ENCODE measurements at regions not wholly inside any gene's neighbourhood (a gene's known extent, or its start where the extent isn't known, plus 50 kb on each side); places are given as distances from the start of the nearest gene placed in this dataset.

GRCh38 chr7:140276001-140276400 lies 99.2 kb upstream of the KDM7A start:
- Mint-ChIP-seq H3K27me3 (ENCODE audit: low read depth) (no peaks in the 10 kb centered on the region), H3K36me3 (ENCODE audit: insufficient read depth in 1 of 3, low read depth in 3 of 3) (no peaks in the 10 kb centered on the region), H3K9me3 (no peaks in the 10 kb centered on the region), H3K4me1 (no peaks in the 10 kb centered on the region), H3K27ac (no peak overlapping the region), H3K4me3 (no peak overlapping the region)
- Histone ChIP-seq H3K4ac (ENCODE audit: low read depth, low read length) (no peak overlapping the region), H3K14ac (ENCODE audit: insufficient read depth, low read length) (no peak overlapping the region), H4K91ac (ENCODE audit: insufficient read length, low read depth, low read length) (no peak overlapping the region), H4K20me1 (ENCODE audit: control insufficient read depth, insufficient read depth, insufficient read length) (no peaks in the 10 kb centered on the region), H3K18ac (ENCODE audit: insufficient read length, low read depth, low read length) (no peak overlapping the region), H2BK15ac (ENCODE audit: low read depth, low read length) (no peak overlapping the region), H2BK20ac (ENCODE audit: low read depth, low read length, poor library complexity, severe bottlenecking) (no peak overlapping the region), H3K56ac (ENCODE audit: insufficient read length, low read depth, low read length) (no peak overlapping the region), H3K27ac (ENCODE audit: insufficient read length, low read depth, low read length) (no peak overlapping the region), H3K23ac (ENCODE audit: insufficient read length, low read depth, low read length) (no peak overlapping the region), H2AFZ (ENCODE audit: low read length) (no peak overlapping the region), H3K9me3 (ENCODE audit: control insufficient read depth, low read depth, low read length) (no peaks in the 10 kb centered on the region), H3K79me2 (ENCODE audit: insufficient read depth, low read length) (no peaks in the 10 kb centered on the region), H4K8ac (replicated peaks; ENCODE audit: insufficient read length, low read depth, low read length) (no peak overlapping the region), H3K9ac (ENCODE audit: extremely low read depth, insufficient read length, low read length) (no peak overlapping the region), H3T11ph (ENCODE audit: low read length) (no peak overlapping the region), H3K79me1 (ENCODE audit: insufficient read depth, low read depth, low read length, poor library complexity, severe bottlenecking) (no peaks in the 10 kb centered on the region), H3K4me2 (ENCODE audit: insufficient read depth, insufficient read length, low read length) (no peak overlapping the region), H3K4me1 (ENCODE audit: insufficient read depth, low read length) (no peaks in the 10 kb centered on the region), H3K23me2 (ENCODE audit: insufficient read length, low read depth, low read length, poor library complexity, severe bottlenecking) (no peaks in the 10 kb centered on the region), H2BK12ac (ENCODE audit: insufficient read length, low read depth, low read length) (no peak overlapping the region), H4K5ac (ENCODE audit: insufficient read length, low read depth, low read length) (no peak overlapping the region), H3K27me3 (ENCODE audit: insufficient read depth, low read length) (no peaks in the 10 kb centered on the region), H2AK5ac (ENCODE audit: insufficient read length, low read length) (no peak overlapping the region), H2BK5ac (ENCODE audit: insufficient read length, low read length) (no peak overlapping the region), H2BK120ac (ENCODE audit: low read depth, low read length, poor library complexity, severe bottlenecking) (no peak overlapping the region)
- no CpG with 5 or more reads among the region's 5 CpGs for WGBS (ENCODE audit: extremely low coverage, insufficient read length, low lambda C conversion rate)
- no peak for DNase-seq
- no peak for TF ChIP-seq CTCF (conservative IDR thresholded peaks at IDR 0.05)

All from H9 (cell line).